Lower lobe of right lung (tissue), 2 donors: ENCODE measurements at regions not wholly inside any gene's neighbourhood (a gene's known extent, or its start where the extent isn't known, plus 50 kb on each side); places are given as distances from the start of the nearest gene placed in this dataset.

ENCODE experiments used
- ATAC-seq, 2 donors: fragments of 200-7000 bp; cut with Tn5 transposase; one replicate each; pipeline ENCODE4 v1.9.1; 2020 to 2022; ENCODE audit warnings: mild to moderate bottlenecking in 2 of 2, moderate library complexity in 2 of 2
- DNase-seq: peaks from one replicate; pipeline ENCODE4 v3.0.0-alpha.2; 2020
- H3K27ac ChIP-seq: fragments of 200-600 bp; one replicate; pipeline ENCODE4 v1.8.0; 2022
- H3K27me3 ChIP-seq: fragments of 200-600 bp; one replicate; pipeline ENCODE4 v1.8.0; 2022; ENCODE audit warnings: low read depth
- H3K36me3 ChIP-seq: fragments of 200-600 bp; one replicate; pipeline ENCODE4 v1.8.0; 2022; ENCODE audit warnings: mild to moderate bottlenecking
- H3K4me1 ChIP-seq: fragments of 200-600 bp; one replicate; pipeline ENCODE4 v1.8.0; 2022
- H3K4me3 ChIP-seq: fragments of 200-600 bp; one replicate; pipeline ENCODE4 v1.8.0; 2022; ENCODE audit warnings: mild to moderate bottlenecking
- H3K9me3 ChIP-seq: fragments of 200-600 bp; one replicate; pipeline ENCODE4 v1.8.0; 2022
- CTCF ChIP-seq: fragments of 200-600 bp; IDR thresholded peaks from one replicate; pipeline ENCODE4 v1.8.0; 2022; ENCODE audit warnings: antibody characterized with exemption, mild to moderate bottlenecking
- intact Hi-C: fragments of 100-400 bp; cut with DNase I; formaldehyde crosslinking; loops from one replicate; pipeline ENCODE4 v1.11.0; 2022
- donor health status: DM: no; HTN: yes; CAD: no; lungs with severe emphysema.

- intact Hi-C loops = no loop called here
- Histone ChIP-seq H3K4me3 (no peak overlapping the region), H3K9me3 (no peaks in the 10 kb centered on the region), H3K4me1 (no peaks in the 10 kb centered on the region), H3K27ac (no peak overlapping the region), H3K27me3 (no peaks in the 10 kb centered on the region), H3K36me3 (no peaks in the 10 kb centered on the region)
- no peak for TF ChIP-seq CTCF
- no peak for DNase-seq
- ATAC-seq = no peak
These were observed 749.5 kb downstream of the BRD1 start for GRCh38 chr22:49078076-49078710.

- TF ChIP-seq CTCF = no peak
- H3K36me3 ChIP-seq = no peaks in the 10 kb centered on the region
- no peaks in the 10 kb centered on the region for H3K4me1 ChIP-seq
- no peak for ATAC-seq
- intact Hi-C loops = no loop called here
- H3K9me3 ChIP-seq = no peaks in the 10 kb centered on the region
- no peak for DNase-seq
- no peak overlapping the region for H3K27ac ChIP-seq
- peaks cover 4% of the 10 kb centered on the region for H3K27me3 ChIP-seq
- no peak overlapping the region for H3K4me3 ChIP-seq
These were observed 750.1 kb downstream of the BRD1 start for GRCh38 chr22:49077586-49077985.

- Histone ChIP-seq H3K9me3 (no peaks in the 10 kb centered on the region), H3K36me3 (no peaks in the 10 kb centered on the region), H3K27ac (no peak overlapping the region), H3K27me3 (peaks cover 7% of the 10 kb centered on the region), H3K4me3 (no peak overlapping the region), H3K4me1 (no peaks in the 10 kb centered on the region)
- ATAC-seq (no peak), DNase-seq (no peak)
- TF ChIP-seq CTCF = no peak
- intact Hi-C loops = no loop called here
These were observed 750.7 kb downstream of the BRD1 start for GRCh38 chr22:49077036-49077393.

GRCh38 chr22:49076300-49077035 lies 751.2 kb downstream of the BRD1 start:
- no peak for TF ChIP-seq CTCF
- no peak overlapping the region for H3K27ac ChIP-seq
- H3K9me3 ChIP-seq = no peaks in the 10 kb centered on the region
- H3K36me3 ChIP-seq = no peaks in the 10 kb centered on the region
- no peak for DNase-seq
- intact Hi-C loops = no loop called here
- H3K27me3 ChIP-seq = peaks cover 12% of the 10 kb centered on the region
- no peak for ATAC-seq
- no peak overlapping the region for H3K4me3 ChIP-seq
- no peaks in the 10 kb centered on the region for H3K4me1 ChIP-seq

GRCh38 chr22:49075150-49075549 lies 752.5 kb downstream of the BRD1 start:
- DNase-seq (no peak), ATAC-seq (no peak)
- no peaks in the 10 kb centered on the region for H3K9me3 ChIP-seq
- intact Hi-C loops = no loop called here
- H3K4me1 ChIP-seq = no peaks in the 10 kb centered on the region
- no peak overlapping the region for H3K27ac ChIP-seq
- TF ChIP-seq CTCF = no peak
- H3K27me3 ChIP-seq = peaks cover 13% of the 10 kb centered on the region
- H3K36me3 ChIP-seq = no peaks in the 10 kb centered on the region
- H3K4me3 ChIP-seq = no peak overlapping the region
